SW480 (cell line): ENCODE measurements at regions not wholly inside any gene's neighbourhood (a gene's known extent, or its start where the extent isn't known, plus 50 kb on each side); places are given as distances from the start of the nearest gene placed in this dataset.

ENCODE experiments used
- DNase-seq: peaks from one replicate; pipeline ENCODE4 v3.0.0-alpha.2; 2016; ENCODE audit warnings: low spot score

- DNase-seq, result no peak
Observed at GRCh38 chr4:111494471-111494870, 650.8 kb upstream of the FAM241A start.

GRCh38 chr4:111494971-111495370 lies 650.3 kb upstream of the FAM241A start:
- no peak for DNase-seq

- no peak for DNase-seq
Observed at GRCh38 chr4:111499291-111499690, 646.0 kb upstream of the FAM241A start.

- no peak for DNase-seq
Observed at GRCh38 chr4:111499706-111500105, 645.5 kb upstream of the FAM241A start.

- DNase-seq, result no peak
Observed at GRCh38 chr4:111500858-111501257, 644.4 kb upstream of the FAM241A start.

GRCh38 chr4:111501946-111502345 lies 643.3 kb upstream of the FAM241A start:
- no peak for DNase-seq

GRCh38 chr4:111502626-111503025 lies 642.6 kb upstream of the FAM241A start:
- DNase-seq, result no peak

GRCh38 chr4:111506706-111507105 lies 638.5 kb upstream of the FAM241A start:
- no peak for DNase-seq

- DNase-seq, result no peak
Observed at GRCh38 chr4:111510535-111510934, 634.7 kb upstream of the FAM241A start.

GRCh38 chr4:111512081-111512783 lies 633.0 kb upstream of the FAM241A start:
- DNase-seq, result no peak

GRCh38 chr4:111519683-111520082 lies 625.6 kb upstream of the FAM241A start:
- DNase-seq, result no peak

GRCh38 chr4:111530446-111530845 lies 614.8 kb upstream of the FAM241A start:
- no peak for DNase-seq

GRCh38 chr4:111535792-111536191 lies 609.5 kb upstream of the FAM241A start:
- no peak for DNase-seq

GRCh38 chr4:111537165-111537564 lies 608.1 kb upstream of the FAM241A start:
- DNase-seq, result no peak

- no peak for DNase-seq
Observed at GRCh38 chr4:111537871-111538270, 607.4 kb upstream of the FAM241A start.

GRCh38 chr4:111540671-111541070 lies 604.6 kb upstream of the FAM241A start:
- DNase-seq, result no peak

GRCh38 chr4:111542056-111542455 lies 603.2 kb upstream of the FAM241A start:
- no peak for DNase-seq

GRCh38 chr4:111546881-111547280 lies 598.4 kb upstream of the FAM241A start:
- no peak for DNase-seq

- no peak for DNase-seq
Observed at GRCh38 chr4:111556141-111556781, 589.0 kb upstream of the FAM241A start.

- no peak for DNase-seq
Observed at GRCh38 chr4:111556851-111557250, 588.4 kb upstream of the FAM241A start.

GRCh38 chr4:111562826-111563225 lies 582.4 kb upstream of the FAM241A start:
- DNase-seq, result no peak

- DNase-seq, result no peak
Observed at GRCh38 chr4:111572470-111572869, 572.8 kb upstream of the FAM241A start.

- DNase-seq, result no peak
Observed at GRCh38 chr4:111573386-111573785, 571.9 kb upstream of the FAM241A start.

GRCh38 chr4:111579767-111580166 lies 565.5 kb upstream of the FAM241A start:
- DNase-seq, result no peak
